ENCODE measurements at regions not wholly inside any gene's neighbourhood (a gene's known extent, or its start where the extent isn't known, plus 50 kb on each side); places are given as distances from the start of the nearest gene placed in this dataset.

DNA sequence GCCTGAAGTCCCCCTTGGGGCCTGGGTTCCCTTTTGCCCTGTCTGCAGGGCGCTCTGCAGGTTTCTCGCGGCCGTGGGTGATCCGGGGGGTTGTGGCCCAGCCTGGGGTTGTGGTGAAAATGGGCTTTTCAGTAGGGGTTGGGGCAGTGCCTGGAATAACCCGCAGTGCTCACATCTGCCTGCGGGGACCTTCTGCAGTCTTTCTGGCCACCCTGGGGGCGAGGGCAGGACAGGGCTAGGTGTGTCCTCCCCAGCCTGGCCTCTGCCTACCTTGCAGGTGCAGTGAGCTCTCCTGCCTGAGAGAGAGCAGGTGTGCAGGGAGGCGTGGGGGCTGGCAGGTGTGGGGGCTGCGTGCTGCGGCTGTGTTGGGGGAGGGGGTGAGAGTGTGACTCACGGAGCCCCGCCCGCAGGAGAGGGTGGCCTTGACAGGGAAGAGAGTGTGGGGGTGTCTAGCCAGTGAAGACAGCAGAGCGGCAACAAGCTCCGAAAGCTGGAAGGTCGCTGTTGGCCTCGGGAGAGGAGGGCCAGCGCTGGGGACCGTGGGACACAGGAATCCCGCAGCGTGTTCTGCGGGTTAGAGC, 131.4 kb downstream of the MRPL36 start:
- Histone ChIP-seq H3K36me3 (ENCODE audit: low read depth) (no peaks in the 10 kb centered on the region), H3K4me1 (ENCODE audit: insufficient read depth) (no peaks in the 10 kb centered on the region), H3K9me2 (ENCODE audit: insufficient read depth) (no peaks in the 10 kb centered on the region), H3K9ac (no peak overlapping the region), H3K27ac (no peak overlapping the region), H2AFZ (no peak overlapping the region), H3K9me3 (ENCODE audit: low read depth) (no peaks in the 10 kb centered on the region), H3K79me2 (ENCODE audit: insufficient read depth) (no peaks in the 10 kb centered on the region), H3K4me3 (no peak overlapping the region), H3F3A (ENCODE audit: insufficient read depth) (peaks cover 7% of the 10 kb centered on the region; the same call in 1 of the 2 replicates), H3K4me2 (ENCODE audit: unreplicated experiment) (no peak overlapping the region), H4K20me1 (ENCODE audit: insufficient read depth) (no peaks in the 10 kb centered on the region), H3K27me3 (replicated peaks; ENCODE audit: insufficient read depth) (peaks cover 50% of the 10 kb centered on the region)
- in situ Hi-C loops (cut with MboI): no loop called here
- DNase-seq: no peak
- TF ChIP-seq EZH2 (IDR thresholded peaks at IDR 0.05; ENCODE audit: insufficient read depth, poor library complexity, severe bottlenecking) (peak; percentile 48), EZH2phosphoT487 (IDR thresholded peaks at IDR 0.05; ENCODE audit: insufficient read depth, low read depth) (no peak)
- 12 to 14% methylated on average over 22 of the region's 23 CpGs for WGBS, 2 experiments (ENCODE audit: low coverage in 1 of 2, low lambda C conversion rate in 2 of 2, missing lambda C conversion rate in 2 of 2)

DNA sequence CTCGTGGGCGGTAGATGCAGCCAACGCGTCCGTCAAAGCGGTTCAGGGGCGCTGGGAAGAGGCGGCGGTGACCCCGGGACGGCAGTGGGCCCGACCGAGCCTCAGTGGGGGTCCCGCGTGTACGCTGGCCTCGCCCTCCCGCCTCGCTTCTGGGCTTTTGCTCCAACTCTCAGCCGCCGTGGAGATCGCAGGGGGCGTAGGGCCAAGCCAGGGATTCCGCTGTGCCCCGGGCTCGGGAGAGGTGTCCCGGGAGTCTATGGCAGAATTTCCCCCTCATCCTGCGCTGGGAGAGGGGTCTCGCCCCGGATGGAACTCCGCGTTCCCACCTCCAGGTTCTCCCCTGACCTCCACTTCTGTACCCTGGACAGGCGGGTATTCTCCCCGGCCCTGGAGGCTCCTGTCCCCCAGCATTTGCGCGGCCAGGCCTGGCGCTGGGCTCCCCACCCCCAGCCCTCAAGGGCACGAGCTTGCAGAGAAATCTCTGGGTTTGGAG, 131.9 kb downstream of the MRPL36 start:
- H3K27me3 ChIP-seq (replicated peaks; ENCODE audit: insufficient read depth): peaks cover 50% of the 10 kb centered on the region
- no peak overlapping the region for H2AFZ ChIP-seq

DNA sequence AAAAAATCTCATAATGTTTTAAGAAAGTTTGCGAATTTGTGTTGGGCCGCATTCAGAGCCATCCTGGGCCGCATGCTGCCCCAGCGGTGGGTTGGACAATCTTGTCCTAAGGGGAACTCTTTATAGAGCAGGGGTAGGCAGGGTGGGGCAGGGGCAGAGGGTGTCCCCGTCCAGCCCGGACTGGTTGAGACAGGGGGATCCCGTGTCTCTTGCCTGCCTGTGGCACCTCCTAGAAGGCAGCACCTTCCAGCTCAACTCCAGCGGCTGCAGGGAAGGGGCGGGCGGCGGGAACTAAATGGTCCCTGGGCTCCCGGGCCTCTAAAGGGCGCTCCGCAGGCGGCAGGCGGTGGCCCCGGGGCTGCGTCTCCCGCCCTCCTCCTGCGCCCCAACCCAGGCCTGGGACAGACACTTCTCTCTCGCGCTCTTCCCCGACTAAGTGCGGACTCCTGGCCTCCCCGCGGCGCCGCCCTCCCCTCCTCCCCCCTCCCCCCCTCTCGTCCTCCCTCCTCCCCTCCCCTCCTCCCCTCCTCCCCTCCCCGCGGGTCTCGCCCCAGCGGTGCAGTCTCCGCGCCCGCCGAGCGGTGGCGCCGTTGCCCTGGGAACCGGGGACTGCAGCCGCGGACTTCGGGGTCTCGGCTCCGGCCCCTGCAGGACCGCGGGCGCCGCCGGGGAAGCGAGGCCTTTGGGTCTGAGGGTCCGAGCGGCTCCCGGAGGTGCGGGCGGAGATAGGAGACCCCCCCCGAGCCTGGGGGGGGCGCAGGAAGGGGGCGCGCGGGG, 132.6 kb downstream of the MRPL36 start:
- in situ Hi-C loops (cut with MboI): no loop called here
- Histone ChIP-seq H3K27me3 (replicated peaks; ENCODE audit: insufficient read depth) (peaks cover 43% of the 10 kb centered on the region), H3K9ac (no peak overlapping the region), H3K79me2 (ENCODE audit: insufficient read depth) (no peaks in the 10 kb centered on the region), H3K4me3 (no peak overlapping the region), H4K20me1 (ENCODE audit: insufficient read depth) (no peaks in the 10 kb centered on the region), H3K9me2 (ENCODE audit: insufficient read depth) (no peaks in the 10 kb centered on the region), H3F3A (ENCODE audit: insufficient read depth) (peaks cover 7% of the 10 kb centered on the region; the same call in 1 of the 2 replicates), H3K36me3 (ENCODE audit: low read depth) (no peaks in the 10 kb centered on the region), H3K27ac (no peak overlapping the region), H3K4me1 (ENCODE audit: insufficient read depth) (no peaks in the 10 kb centered on the region), H3K4me2 (ENCODE audit: unreplicated experiment) (no peak overlapping the region), H3K9me3 (ENCODE audit: low read depth) (no peaks in the 10 kb centered on the region), H2AFZ (no peak overlapping the region)
- TF ChIP-seq EZH2phosphoT487 (IDR thresholded peaks at IDR 0.05; ENCODE audit: insufficient read depth, low read depth) (peak; percentile 65; the same call in 1 of the 2 replicates), EZH2 (IDR thresholded peaks at IDR 0.05; ENCODE audit: insufficient read depth, poor library complexity, severe bottlenecking) (peak; percentile 54)
- DNase-seq: peak; percentile 32
- 3 to 4% methylated on average over 20 to 56 of the region's 62 CpGs for WGBS, 2 experiments (ENCODE audit: low coverage in 1 of 2, low lambda C conversion rate in 2 of 2, missing lambda C conversion rate in 2 of 2)

More for the DNA sequence above, 131.9 kb downstream of the MRPL36 start:
- no peaks in the 10 kb centered on the region for H3K9me2 ChIP-seq (ENCODE audit: insufficient read depth)
- H3K9me3 ChIP-seq (ENCODE audit: low read depth): no peaks in the 10 kb centered on the region
- H3K4me1 ChIP-seq (ENCODE audit: insufficient read depth): no peaks in the 10 kb centered on the region
- no peak overlapping the region for H3K27ac ChIP-seq
- 9 to 22% methylated on average over 9 to 22 of the region's 38 CpGs for WGBS, 2 experiments (ENCODE audit: low coverage in 1 of 2, low lambda C conversion rate in 2 of 2, missing lambda C conversion rate in 2 of 2)
- H4K20me1 ChIP-seq (ENCODE audit: insufficient read depth): no peaks in the 10 kb centered on the region
- H3K36me3 ChIP-seq (ENCODE audit: low read depth): no peaks in the 10 kb centered on the region
- peaks cover 7% of the 10 kb centered on the region; the same call in 1 of the 2 replicates for H3F3A ChIP-seq (ENCODE audit: insufficient read depth)
- no peak overlapping the region for H3K4me2 ChIP-seq (ENCODE audit: unreplicated experiment)
- in situ Hi-C loops (cut with MboI): no loop called here
- H3K79me2 ChIP-seq (ENCODE audit: insufficient read depth): no peaks in the 10 kb centered on the region
- DNase-seq: no peak
- no peak overlapping the region for H3K4me3 ChIP-seq
- no peak overlapping the region for H3K9ac ChIP-seq
- TF ChIP-seq EZH2phosphoT487 (IDR thresholded peaks at IDR 0.05; ENCODE audit: insufficient read depth, low read depth) (no peak), EZH2 (IDR thresholded peaks at IDR 0.05; ENCODE audit: insufficient read depth, poor library complexity, severe bottlenecking) (peak; percentile 70)

DNA sequence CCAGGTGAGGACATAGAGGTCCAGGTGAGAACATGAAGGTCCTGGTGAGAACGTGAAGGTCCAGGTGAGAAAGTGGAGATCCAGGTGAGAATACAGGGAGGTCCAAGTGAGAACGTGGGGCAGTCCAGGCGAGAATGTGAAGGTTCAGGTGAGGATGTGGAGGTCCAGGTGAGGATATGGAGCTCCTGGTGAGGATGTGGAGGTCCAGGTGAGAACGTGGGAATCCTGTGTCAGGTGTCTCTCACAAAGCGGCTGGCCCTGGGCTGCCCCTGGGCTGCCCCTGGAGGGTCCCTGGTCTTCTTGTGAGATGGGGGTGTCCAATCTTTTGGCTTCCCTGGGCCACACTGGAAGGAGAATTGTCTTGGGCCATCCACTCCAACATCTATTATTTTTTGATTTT, 133.4 kb downstream of the MRPL36 start:
- Histone ChIP-seq H2AFZ (no peak overlapping the region), H3K9me2 (ENCODE audit: insufficient read depth) (no peaks in the 10 kb centered on the region), H4K20me1 (ENCODE audit: insufficient read depth) (no peaks in the 10 kb centered on the region), H3K27ac (no peak overlapping the region), H3K79me2 (ENCODE audit: insufficient read depth) (no peaks in the 10 kb centered on the region), H3K4me1 (ENCODE audit: insufficient read depth) (no peaks in the 10 kb centered on the region), H3K4me3 (no peak overlapping the region), H3K4me2 (ENCODE audit: unreplicated experiment) (no peak overlapping the region), H3F3A (ENCODE audit: insufficient read depth) (peaks cover 7% of the 10 kb centered on the region; the same call in 1 of the 2 replicates), H3K36me3 (ENCODE audit: low read depth) (no peaks in the 10 kb centered on the region), H3K9me3 (ENCODE audit: low read depth) (no peaks in the 10 kb centered on the region), H3K27me3 (replicated peaks; ENCODE audit: insufficient read depth) (peaks cover 36% of the 10 kb centered on the region), H3K9ac (no peak overlapping the region)
- in situ Hi-C loops (cut with MboI): no loop called here
- no peak for TF ChIP-seq EZH2phosphoT487 (IDR thresholded peaks at IDR 0.05; ENCODE audit: insufficient read depth, low read depth)
- TF ChIP-seq EZH2 (IDR thresholded peaks at IDR 0.05; ENCODE audit: insufficient read depth, poor library complexity, severe bottlenecking): no peak
- WGBS, 2 experiments (ENCODE audit: low coverage in 1 of 2, low lambda C conversion rate in 2 of 2, missing lambda C conversion rate in 2 of 2): 67% methylated on average over 5 of the region's 5 CpGs
- DNase-seq: no peak

Data from GM23248 (cell line).